GM19240 (cell line): ENCODE measurements at regions not wholly inside any gene's neighbourhood (a gene's known extent, or its start where the extent isn't known, plus 50 kb on each side); places are given as distances from the start of the nearest gene placed in this dataset.

Experiments used
- DNase-seq: peaks from one replicate; pipeline ENCODE4 v3.0.0; 2011; ENCODE audit warnings: low spot score; ENCODE audit not compliant: insufficient read length

GRCh38 chr4:176569301-176569700, 223.4 kb downstream of the VEGFC start:
- no peak for DNase-seq

GRCh38 chr4:176571206-176571605, 221.5 kb downstream of the VEGFC start:
- no peak for DNase-seq

GRCh38 chr4:176575141-176575730, 217.5 kb downstream of the VEGFC start:
- DNase-seq = no peak

GRCh38 chr4:176579226-176579625, 213.5 kb downstream of the VEGFC start:
- DNase-seq = no peak

GRCh38 chr4:176583278-176583677, 209.4 kb downstream of the VEGFC start:
- DNase-seq = no peak

GRCh38 chr4:176584031-176584606, 208.6 kb downstream of the VEGFC start:
- DNase-seq = no peak

GRCh38 chr4:176587920-176588319, 204.8 kb downstream of the VEGFC start:
- no peak for DNase-seq

GRCh38 chr4:176588436-176588835, 204.3 kb downstream of the VEGFC start:
- DNase-seq = no peak

GRCh38 chr4:176592976-176593670, 199.6 kb downstream of the VEGFC start:
- no peak for DNase-seq

GRCh38 chr4:176593943-176594342, 198.8 kb downstream of the VEGFC start:
- no peak for DNase-seq

GRCh38 chr4:176595257-176595656, 197.5 kb downstream of the VEGFC start:
- DNase-seq = no peak

- no peak for DNase-seq
Observed at GRCh38 chr4:176601124-176601523, 191.6 kb downstream of the VEGFC start.

GRCh38 chr4:176607807-176608206, 184.9 kb downstream of the VEGFC start:
- no peak for DNase-seq

GRCh38 chr4:176608346-176608745, 184.4 kb downstream of the VEGFC start:
- DNase-seq = no peak

GRCh38 chr4:176610594-176610993, 182.1 kb downstream of the VEGFC start:
- DNase-seq = no peak

- no peak for DNase-seq
Observed at GRCh38 chr4:176611381-176611780, 181.3 kb downstream of the VEGFC start.

GRCh38 chr4:176611951-176612350, 180.8 kb downstream of the VEGFC start:
- no peak for DNase-seq

- no peak for DNase-seq
Observed at GRCh38 chr4:176614793-176615192, 177.9 kb downstream of the VEGFC start.

- no peak for DNase-seq
Observed at GRCh38 chr4:176616151-176616550, 176.6 kb downstream of the VEGFC start.

GRCh38 chr4:176618138-176618537, 174.6 kb downstream of the VEGFC start:
- no peak for DNase-seq

- DNase-seq = no peak
Observed at GRCh38 chr4:176619430-176619829, 173.3 kb downstream of the VEGFC start.

- no peak for DNase-seq
Observed at GRCh38 chr4:176622251-176622948, 170.3 kb downstream of the VEGFC start.
